ENCODE measurements at regions not wholly inside any gene's neighbourhood (a gene's known extent, or its start where the extent isn't known, plus 50 kb on each side); places are given as distances from the start of the nearest gene placed in this dataset.
"Not testable (repeated sequence)": the region's sequence is repeated elsewhere in the genome, so short reads cannot be mapped to it uniquely, and the experiment has no call there.

- peak; percentile 43 for DNase-seq
These were observed 68.4 kb upstream of the SSBP3 start for GRCh38 chr1:54474310-54475251.

- DNase-seq = no peak
These were observed 65.4 kb upstream of the SSBP3 start for GRCh38 chr1:54471588-54471987.

DNA sequence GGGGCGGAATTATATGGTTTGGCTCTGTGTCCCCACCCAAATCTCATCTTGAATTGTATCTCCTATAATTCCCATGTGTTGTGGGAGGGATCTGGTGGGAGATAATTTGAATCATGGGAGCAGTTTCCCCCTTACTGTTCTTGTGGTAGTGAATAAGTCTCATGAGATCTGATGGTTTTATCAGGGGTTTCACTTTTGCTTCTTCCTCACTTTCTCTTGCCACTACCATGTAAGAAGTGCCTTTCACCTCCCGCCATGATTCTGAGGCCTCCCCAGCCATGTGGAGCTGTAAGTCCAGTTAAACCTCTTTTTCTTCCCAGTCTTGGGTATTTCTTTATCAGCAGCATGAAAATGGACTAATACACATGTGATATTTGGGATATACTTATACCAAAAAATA, 63.2 kb upstream of the SSBP3 start:
- not testable (repeated sequence) for DNase-seq

DNA sequence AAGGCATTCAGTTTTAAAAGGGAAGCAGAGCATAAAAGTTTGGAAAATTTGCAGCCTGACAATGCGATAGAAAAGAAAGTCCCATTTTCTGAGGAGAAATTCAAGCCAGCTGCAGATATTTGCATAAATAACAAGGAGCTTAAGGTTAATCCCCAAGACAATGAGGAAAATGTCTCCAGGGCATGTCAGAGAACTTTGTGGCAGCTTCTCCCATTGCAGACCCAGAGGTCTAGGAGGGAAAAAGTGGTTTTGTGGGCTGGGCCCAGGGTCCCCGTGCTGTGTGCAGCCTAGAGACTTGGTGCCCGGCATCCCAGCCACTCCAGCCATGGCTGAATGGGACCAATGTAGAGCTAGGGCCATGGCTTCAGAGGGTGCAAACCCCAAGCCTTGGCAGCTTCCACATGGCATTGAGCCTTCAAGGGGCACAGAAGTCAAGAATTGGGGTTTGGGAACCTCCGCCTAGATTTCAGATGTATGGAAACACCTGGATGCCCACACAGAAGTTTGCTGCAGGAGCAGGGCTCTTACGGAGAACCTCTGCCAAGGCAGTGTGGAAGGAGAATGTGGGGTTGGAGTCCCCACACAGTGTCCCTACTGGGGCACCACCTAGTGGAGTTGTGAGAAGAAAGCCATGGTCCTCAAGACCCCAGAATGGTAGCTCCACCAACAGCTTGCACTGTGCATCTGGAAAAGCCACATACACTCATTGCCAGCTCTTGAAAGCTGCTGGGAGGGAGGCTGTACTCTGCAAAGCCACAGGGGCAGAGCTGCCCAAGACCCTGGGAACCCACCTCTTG, 62.3 kb upstream of the SSBP3 start:
- DNase-seq = not testable (repeated sequence)

- no peak for DNase-seq
These were observed 59.2 kb upstream of the SSBP3 start for GRCh38 chr1:54465351-54465811.

GRCh38 chr1:54464477-54465146, 58.4 kb upstream of the SSBP3 start:
- no peak for DNase-seq

DNA sequence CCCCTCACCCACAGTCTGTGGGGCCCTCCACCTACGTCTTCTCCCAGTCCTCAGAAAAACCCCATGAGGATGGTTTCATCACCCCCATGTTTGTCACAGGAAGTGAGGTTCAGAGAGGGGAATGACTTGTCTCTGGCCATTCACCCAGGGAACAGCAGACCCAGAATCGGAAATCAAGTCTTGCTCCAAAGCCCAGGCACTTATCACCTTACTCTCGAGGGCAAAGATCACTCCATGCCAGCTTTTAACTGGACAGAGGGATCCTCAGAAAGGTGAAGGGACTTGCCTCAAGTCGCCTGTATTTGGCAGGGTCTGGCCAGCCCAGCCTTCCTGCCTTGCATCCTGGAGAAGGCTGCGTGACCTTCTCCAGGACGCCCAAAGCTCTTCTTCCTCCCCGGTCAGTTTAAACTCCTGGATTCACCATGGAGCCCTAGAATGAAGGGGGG, 57.9 kb upstream of the SSBP3 start:
- DNase-seq = no peak

GRCh38 chr1:54463259-54464030, 57.3 kb upstream of the SSBP3 start:
- DNase-seq = no peak

- no peak for DNase-seq
These were observed 56.5 kb upstream of the SSBP3 start for GRCh38 chr1:54462597-54463258.

- DNase-seq = no peak
These were observed 55.8 kb upstream of the SSBP3 start for GRCh38 chr1:54461731-54462596.

- DNase-seq = no peak
These were observed 54.7 kb upstream of the SSBP3 start for GRCh38 chr1:54460861-54461387.

DNA sequence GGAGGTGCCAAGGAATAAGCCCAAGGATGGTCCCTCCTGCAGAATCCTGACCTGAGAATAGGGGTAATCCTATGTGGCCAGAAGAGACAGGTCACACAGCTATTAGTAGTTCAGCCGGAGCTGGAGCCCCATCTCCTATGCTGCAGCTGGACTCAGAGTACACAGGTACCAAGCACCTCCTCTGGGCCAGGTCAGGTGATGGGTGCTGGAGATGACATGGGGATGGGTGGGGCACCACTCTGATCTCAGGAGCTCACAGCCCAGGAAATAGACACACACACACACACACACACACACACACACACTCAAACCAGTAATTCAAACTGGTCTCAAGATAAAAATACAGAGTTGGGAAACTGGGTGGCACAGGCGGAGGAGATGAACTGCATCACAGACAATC, 54.2 kb upstream of the SSBP3 start:
- no peak for DNase-seq

DNA sequence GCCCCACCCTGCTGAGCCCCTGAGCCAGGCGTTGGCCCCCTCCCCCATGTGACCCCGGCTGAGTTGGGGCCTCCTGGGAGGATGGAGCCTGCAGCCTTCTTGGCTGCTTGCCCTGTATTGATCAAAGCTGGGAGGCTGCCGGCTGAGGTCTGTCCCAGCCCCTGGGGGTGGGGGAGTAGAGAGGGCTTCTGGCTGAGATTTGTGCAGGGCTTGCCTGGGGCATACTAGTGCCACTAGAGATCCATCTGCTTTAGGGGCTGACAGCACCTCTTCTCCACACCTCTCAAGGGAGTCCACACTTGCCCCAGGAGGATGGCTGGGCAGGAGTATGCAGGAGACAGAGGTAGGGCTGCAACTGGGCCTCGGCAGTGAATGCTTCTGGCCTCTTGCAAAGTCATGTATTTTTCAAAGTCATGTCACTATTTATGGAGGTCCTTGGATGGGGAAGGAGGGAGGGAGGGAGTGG, 53.6 kb upstream of the SSBP3 start:
- DNase-seq = no peak

DNA sequence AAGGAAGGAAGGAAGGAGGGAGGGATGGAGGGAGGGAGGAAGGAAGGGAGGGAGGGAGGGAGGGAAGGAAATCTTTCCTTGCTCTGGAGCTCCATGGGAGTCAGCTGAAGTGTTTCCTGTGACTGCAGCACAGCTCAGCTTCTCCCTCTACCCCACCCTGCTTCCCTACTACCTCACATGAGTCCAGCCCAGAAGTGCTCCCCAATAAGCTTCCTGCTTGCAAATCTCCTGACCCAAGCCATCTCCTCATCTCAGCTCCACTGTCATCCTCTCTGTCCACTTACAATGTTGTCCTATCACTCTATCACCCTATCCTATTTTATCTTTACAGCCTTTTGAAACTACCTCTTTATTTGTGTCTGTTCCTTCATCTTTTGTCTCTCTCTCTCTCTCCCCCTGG, 52.9 kb upstream of the SSBP3 start:
- DNase-seq = no peak

GRCh38 chr1:54456921-54457529, 50.8 kb upstream of the SSBP3 start:
- DNase-seq = no peak

DNA sequence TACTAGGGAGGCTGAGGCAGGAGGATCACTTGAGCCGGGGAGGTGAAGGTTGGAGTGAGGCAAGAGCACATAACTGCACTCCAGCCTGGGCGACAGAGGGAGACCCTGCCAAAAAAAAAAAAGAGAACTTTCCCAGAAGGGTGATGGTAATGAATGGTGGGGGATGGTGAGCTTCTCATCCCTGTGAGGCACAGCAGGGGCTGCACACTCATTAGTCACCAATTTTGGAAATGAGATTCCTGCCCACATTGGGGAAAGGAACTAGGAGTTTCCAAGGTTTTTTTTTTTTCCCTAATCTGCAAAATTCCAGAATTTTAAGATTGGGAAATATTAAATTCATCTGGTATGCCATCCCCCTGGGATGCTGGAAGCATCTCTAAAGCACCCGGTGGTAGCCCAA, 50.2 kb upstream of the SSBP3 start:
- no peak for DNase-seq
